Uterus (tissue), 3 donors: ENCODE measurements at regions not wholly inside any gene's neighbourhood (a gene's known extent, or its start where the extent isn't known, plus 50 kb on each side); places are given as distances from the start of the nearest gene placed in this dataset.

Experiments
- DNase-seq, 2 donors: peaks; one replicate each; pipeline ENCODE4 v3.0.0-alpha.2; 2019 to 2020
- H3K27ac ChIP-seq, 2 donors: fragments of 200-600 bp; sonication (generic); 1 replicate in 1 of 2; 2 replicates in 1 of 2; pipeline ENCODE4 v1.5.1; 2016 to 2018
- H3K27me3 ChIP-seq, 2 donors: fragments of 200-600 bp; sonication (generic); one replicate each; pipeline ENCODE4 v1.5.1; 2018 to 2019; ENCODE audit warnings: control low read depth in 1 of 2
- H3K36me3 ChIP-seq, 2 donors: fragments of 200-600 bp; sonication (generic); one replicate each; pipeline ENCODE4 v1.5.1; 2019; ENCODE audit warnings: control low read depth in 1 of 2
- H3K4me1 ChIP-seq, 2 donors: fragments of 200-600 bp; sonication (generic); one replicate each; pipeline ENCODE4 v1.5.1; 2018 to 2019; ENCODE audit warnings: control low read depth in 1 of 2
- H3K4me3 ChIP-seq, 2 donors: fragments of 200-600 bp; sonication (generic); 1 replicate in 1 of 2; 2 replicates in 1 of 2; pipeline ENCODE4 v1.5.1; 2018 to 2019; ENCODE audit warnings: mild to moderate bottlenecking in 1 of 2
- H3K9me3 ChIP-seq, 2 donors: fragments of 200-600 bp; sonication (generic); one replicate each; pipeline ENCODE4 v1.5.1; 2019; ENCODE audit warnings: control low read depth in 1 of 2
- POLR2A ChIP-seq, 2 donors: fragments of 450-650 bp; IDR thresholded peaks; one replicate each; pipeline ENCODE4 v1.6.1; 2016; ENCODE audit warnings: antibody characterized with exemption in 2 of 2, mild to moderate bottlenecking in 1 of 2, moderate library complexity in 1 of 2
- intact Hi-C: fragments of 100-400 bp; cut with DNase I; formaldehyde crosslinking; loops from one replicate; pipeline ENCODE4 v1.15.1; 2023; ENCODE audit warnings: low total_unique reads
- TF ChIP-seq, protein P1 (sequence below), 4 experiments: fragments of 200-600 bp in 2 of 4; fragments of 450-650 bp in 2 of 4; sonication (generic) in 2 of 4; IDR thresholded peaks; one replicate each; pipeline ENCODE4 v1.5.1; 2016 to 2019; ENCODE audit warnings: antibody characterized with exemption in 4 of 4, mild to moderate bottlenecking in 2 of 4, moderate library complexity in 1 of 4
- donor health status: DM: yes; HTN: yes; CAD: no.

DNA sequence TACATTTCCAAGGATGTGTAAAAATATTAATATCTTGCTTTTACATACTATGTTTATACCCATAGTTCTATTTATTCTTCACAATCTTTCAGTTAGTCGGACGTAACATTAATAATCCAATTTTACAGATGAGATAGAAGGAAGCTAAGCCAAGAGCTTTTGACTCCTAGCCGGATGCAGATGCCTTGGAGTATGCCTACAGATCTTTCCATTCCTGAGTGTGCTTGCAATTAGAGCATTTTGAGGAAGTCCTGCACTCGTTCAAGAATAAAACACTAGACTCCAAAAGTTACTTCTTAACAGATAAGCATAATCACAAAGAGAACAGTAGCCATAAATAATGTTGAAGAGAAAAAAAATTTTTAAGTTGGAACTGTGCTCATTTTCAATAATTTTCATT is 337.6 kb upstream of the CLEC14A start:
- no peaks in the 10 kb centered on the region for H3K9me3 ChIP-seq
- intact Hi-C loops, result no loop called here
- H3K27me3 ChIP-seq, result no peaks in the 10 kb centered on the region
- no peak overlapping the region for H3K4me3 ChIP-seq
- DNase-seq, result no peak
- no peaks in the 10 kb centered on the region for H3K4me1 ChIP-seq
- H3K27ac ChIP-seq, result no peak overlapping the region
- TF ChIP-seq, protein P1, sequence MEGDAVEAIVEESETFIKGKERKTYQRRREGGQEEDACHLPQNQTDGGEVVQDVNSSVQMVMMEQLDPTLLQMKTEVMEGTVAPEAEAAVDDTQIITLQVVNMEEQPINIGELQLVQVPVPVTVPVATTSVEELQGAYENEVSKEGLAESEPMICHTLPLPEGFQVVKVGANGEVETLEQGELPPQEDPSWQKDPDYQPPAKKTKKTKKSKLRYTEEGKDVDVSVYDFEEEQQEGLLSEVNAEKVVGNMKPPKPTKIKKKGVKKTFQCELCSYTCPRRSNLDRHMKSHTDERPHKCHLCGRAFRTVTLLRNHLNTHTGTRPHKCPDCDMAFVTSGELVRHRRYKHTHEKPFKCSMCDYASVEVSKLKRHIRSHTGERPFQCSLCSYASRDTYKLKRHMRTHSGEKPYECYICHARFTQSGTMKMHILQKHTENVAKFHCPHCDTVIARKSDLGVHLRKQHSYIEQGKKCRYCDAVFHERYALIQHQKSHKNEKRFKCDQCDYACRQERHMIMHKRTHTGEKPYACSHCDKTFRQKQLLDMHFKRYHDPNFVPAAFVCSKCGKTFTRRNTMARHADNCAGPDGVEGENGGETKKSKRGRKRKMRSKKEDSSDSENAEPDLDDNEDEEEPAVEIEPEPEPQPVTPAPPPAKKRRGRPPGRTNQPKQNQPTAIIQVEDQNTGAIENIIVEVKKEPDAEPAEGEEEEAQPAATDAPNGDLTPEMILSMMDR (IDR thresholded peaks at IDR 0.05), result no peak
- no peak for TF ChIP-seq POLR2A (IDR thresholded peaks at IDR 0.05)
- H3K36me3 ChIP-seq, result no peaks in the 10 kb centered on the region

DNA sequence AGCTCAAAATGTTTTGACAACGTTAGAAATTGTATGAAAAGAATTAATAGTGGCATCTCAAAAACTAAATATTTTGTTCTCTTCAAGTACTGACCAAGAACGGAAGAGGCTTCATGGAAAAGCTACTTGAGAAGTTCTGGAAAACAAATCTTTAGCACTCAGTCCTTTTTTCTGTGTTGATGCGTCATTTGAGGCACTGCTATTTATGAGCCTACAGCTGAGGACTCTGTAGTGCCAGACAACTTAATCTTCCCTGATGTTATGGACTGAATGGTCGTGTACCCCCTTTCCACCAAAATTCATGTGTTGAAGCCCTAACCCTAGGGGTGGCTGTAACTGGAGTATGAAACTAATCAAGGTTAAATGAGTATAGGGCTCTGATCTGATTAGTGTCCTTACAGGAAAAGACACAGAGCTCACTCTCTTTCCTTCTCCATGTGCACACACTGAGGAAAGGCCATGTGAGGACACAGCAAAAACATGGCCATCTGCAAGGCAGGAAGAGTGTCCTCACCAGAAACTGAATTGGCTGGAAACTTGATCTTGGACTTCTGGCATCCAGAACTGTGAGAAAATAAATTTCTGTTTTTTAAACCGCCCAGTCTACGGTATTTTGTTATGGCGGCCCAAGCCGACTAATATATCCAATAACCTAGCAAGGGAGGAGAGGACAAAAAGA is 337.0 kb upstream of the CLEC14A start:
- Histone ChIP-seq H3K9me3 (no peaks in the 10 kb centered on the region), H3K27ac (no peak overlapping the region), H3K27me3 (no peaks in the 10 kb centered on the region), H3K4me1 (no peaks in the 10 kb centered on the region), H3K36me3 (no peaks in the 10 kb centered on the region), H3K4me3 (no peak overlapping the region)
- TF ChIP-seq POLR2A (IDR thresholded peaks at IDR 0.05), result no peak
- TF ChIP-seq, protein P1 (IDR thresholded peaks at IDR 0.05), result no peak
- intact Hi-C loops, result no loop called here
- DNase-seq, result no peak

GRCh38 chr14:38589747-38590350 is 334.0 kb upstream of the CLEC14A start:
- no peaks in the 10 kb centered on the region for H3K27me3 ChIP-seq
- H3K4me1 ChIP-seq, result no peaks in the 10 kb centered on the region
- no peak overlapping the region for H3K27ac ChIP-seq
- no peak overlapping the region for H3K4me3 ChIP-seq
- intact Hi-C loops, result no loop called here
- no peak for DNase-seq
- no peaks in the 10 kb centered on the region for H3K9me3 ChIP-seq
- TF ChIP-seq, protein P1 (IDR thresholded peaks at IDR 0.05), result no peak
- no peak for TF ChIP-seq POLR2A (IDR thresholded peaks at IDR 0.05)
- H3K36me3 ChIP-seq, result no peaks in the 10 kb centered on the region

- H3K4me3 ChIP-seq, result no peak overlapping the region
- H3K27me3 ChIP-seq, result no peaks in the 10 kb centered on the region
- no peak for DNase-seq
- H3K4me1 ChIP-seq, result no peaks in the 10 kb centered on the region
- no peaks in the 10 kb centered on the region for H3K9me3 ChIP-seq
- no peak for TF ChIP-seq POLR2A (IDR thresholded peaks at IDR 0.05)
- TF ChIP-seq, protein P1 (IDR thresholded peaks at IDR 0.05), result no peak
- intact Hi-C loops, result no loop called here
- no peak overlapping the region for H3K27ac ChIP-seq
- H3K36me3 ChIP-seq, result no peaks in the 10 kb centered on the region
Measured at GRCh38 chr14:38583471-38583870, 327.6 kb upstream of the CLEC14A start.

GRCh38 chr14:38578278-38578681 is 322.4 kb upstream of the CLEC14A start:
- intact Hi-C loops, result no loop called here
- no peak for DNase-seq
- H3K27me3 ChIP-seq, result no peaks in the 10 kb centered on the region
- no peaks in the 10 kb centered on the region for H3K9me3 ChIP-seq
- TF ChIP-seq, protein P1 (IDR thresholded peaks at IDR 0.05), result no peak
- no peak for TF ChIP-seq POLR2A (IDR thresholded peaks at IDR 0.05)
- no peak overlapping the region for H3K4me3 ChIP-seq
- H3K27ac ChIP-seq, result no peak overlapping the region
- no peaks in the 10 kb centered on the region for H3K36me3 ChIP-seq
- H3K4me1 ChIP-seq, result no peaks in the 10 kb centered on the region
